GM06990 (cell line): ENCODE measurements at regions not wholly inside any gene's neighbourhood (a gene's known extent, or its start where the extent isn't known, plus 50 kb on each side); places are given as distances from the start of the nearest gene placed in this dataset.
"Not testable (repeated sequence)": the region's sequence is repeated elsewhere in the genome, so short reads cannot be mapped to it uniquely, and the experiment has no call there.

Experiments used
- DNase-seq: peaks from one replicate; pipeline ENCODE4 v3.0.0-alpha.2; 2011; ENCODE audit not compliant: insufficient read length; ENCODE audit errors: extremely low read depth
- H3K27me3 ChIP-seq: replicated peaks from 2 replicates; pipeline ENCODE4 v1.6.0; 2011; ENCODE audit warnings: low read length; ENCODE audit not compliant: control insufficient read depth, insufficient read depth
- H3K36me3 ChIP-seq: 2 replicates; pipeline ENCODE4 v1.5.1; 2011; ENCODE audit warnings: low read length; ENCODE audit not compliant: control insufficient read depth, insufficient read depth
- H3K4me3 ChIP-seq: replicated peaks from 2 replicates; pipeline ENCODE4 v1.5.1; 2011; ENCODE audit warnings: low read depth, mild to moderate bottlenecking, control low read depth, low read length
- TF ChIP-seq, protein P1 (sequence below): IDR thresholded peaks from 2 replicates; pipeline ENCODE4 v1.5.1; 2011; ENCODE audit warnings: low read length, control low read depth, mild to moderate bottlenecking, inconsistent platforms; ENCODE audit not compliant: insufficient read depth, poor library complexity, severe bottlenecking

DNA sequence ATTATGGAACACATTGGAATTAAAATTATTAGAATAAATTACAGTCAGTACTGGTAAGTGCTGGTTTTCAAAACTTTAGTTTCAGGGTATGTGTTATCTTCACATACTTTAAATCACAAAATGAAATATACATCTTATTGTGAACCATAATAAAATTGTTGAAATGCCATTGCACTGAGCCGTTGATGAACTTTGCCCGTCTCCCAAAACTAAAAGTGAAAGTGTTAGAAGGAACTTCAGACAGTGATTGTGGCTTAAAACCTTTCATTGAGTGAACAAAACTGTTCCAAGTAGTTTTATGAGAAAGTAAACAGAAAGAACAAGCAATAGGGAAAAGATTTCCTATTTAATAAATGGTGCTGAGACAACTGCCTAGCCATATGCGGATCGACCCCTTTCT, 811.6 kb downstream of the PLCL1 start:
- H3K4me3 ChIP-seq = no peak overlapping the region
- DNase-seq = no peak
- H3K27me3 ChIP-seq = no peaks in the 10 kb centered on the region
- TF ChIP-seq, protein P1, sequence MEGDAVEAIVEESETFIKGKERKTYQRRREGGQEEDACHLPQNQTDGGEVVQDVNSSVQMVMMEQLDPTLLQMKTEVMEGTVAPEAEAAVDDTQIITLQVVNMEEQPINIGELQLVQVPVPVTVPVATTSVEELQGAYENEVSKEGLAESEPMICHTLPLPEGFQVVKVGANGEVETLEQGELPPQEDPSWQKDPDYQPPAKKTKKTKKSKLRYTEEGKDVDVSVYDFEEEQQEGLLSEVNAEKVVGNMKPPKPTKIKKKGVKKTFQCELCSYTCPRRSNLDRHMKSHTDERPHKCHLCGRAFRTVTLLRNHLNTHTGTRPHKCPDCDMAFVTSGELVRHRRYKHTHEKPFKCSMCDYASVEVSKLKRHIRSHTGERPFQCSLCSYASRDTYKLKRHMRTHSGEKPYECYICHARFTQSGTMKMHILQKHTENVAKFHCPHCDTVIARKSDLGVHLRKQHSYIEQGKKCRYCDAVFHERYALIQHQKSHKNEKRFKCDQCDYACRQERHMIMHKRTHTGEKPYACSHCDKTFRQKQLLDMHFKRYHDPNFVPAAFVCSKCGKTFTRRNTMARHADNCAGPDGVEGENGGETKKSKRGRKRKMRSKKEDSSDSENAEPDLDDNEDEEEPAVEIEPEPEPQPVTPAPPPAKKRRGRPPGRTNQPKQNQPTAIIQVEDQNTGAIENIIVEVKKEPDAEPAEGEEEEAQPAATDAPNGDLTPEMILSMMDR = no peak
- H3K36me3 ChIP-seq = no peaks in the 10 kb centered on the region

DNA sequence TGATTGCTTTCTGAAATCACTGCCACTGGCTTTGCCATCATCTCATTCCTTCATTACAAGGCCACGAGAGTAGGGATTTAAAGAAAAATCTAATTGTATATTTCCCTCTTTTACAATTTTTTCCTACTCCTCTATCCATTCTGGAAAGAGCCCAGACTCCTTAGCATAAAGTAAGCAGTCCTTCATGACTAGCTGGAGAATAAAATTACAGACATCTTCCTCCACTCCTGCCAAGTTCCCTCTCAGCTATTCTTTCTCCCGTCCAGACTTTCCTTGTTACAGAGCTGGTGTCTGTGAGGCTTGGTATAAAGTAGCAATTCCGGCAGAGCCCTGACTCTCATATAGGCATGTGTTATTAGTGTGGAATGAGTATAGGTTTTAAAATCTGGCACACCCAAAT, 806.8 kb downstream of the PLCL1 start:
- H3K27me3 ChIP-seq = no peaks in the 10 kb centered on the region
- no peak for DNase-seq
- TF ChIP-seq, protein P1 = no peak
- no peaks in the 10 kb centered on the region for H3K36me3 ChIP-seq
- no peak overlapping the region for H3K4me3 ChIP-seq

DNA sequence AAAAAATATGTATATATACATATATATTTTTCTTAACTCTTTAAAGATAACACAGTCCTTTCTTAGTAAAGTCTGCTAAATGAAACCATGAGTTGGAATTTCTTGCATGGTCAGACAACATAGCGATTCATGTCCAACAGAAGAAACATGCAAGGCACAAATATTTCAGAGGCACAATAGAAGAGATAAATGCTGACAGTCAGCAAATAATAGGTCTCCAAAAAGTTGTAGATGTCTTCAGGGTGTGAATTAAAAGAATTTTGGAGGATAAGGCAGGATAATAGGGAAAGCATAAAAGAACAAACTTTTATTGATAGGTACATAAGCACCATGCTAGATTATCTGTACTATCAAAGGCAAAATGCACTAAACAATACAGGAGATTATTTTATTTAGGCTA, 800.2 kb downstream of the PLCL1 start:
- Histone ChIP-seq H3K27me3 (no peaks in the 10 kb centered on the region), H3K4me3 (no peak overlapping the region), H3K36me3 (no peaks in the 10 kb centered on the region)
- DNase-seq = no peak
- TF ChIP-seq, protein P1 = no peak

DNA sequence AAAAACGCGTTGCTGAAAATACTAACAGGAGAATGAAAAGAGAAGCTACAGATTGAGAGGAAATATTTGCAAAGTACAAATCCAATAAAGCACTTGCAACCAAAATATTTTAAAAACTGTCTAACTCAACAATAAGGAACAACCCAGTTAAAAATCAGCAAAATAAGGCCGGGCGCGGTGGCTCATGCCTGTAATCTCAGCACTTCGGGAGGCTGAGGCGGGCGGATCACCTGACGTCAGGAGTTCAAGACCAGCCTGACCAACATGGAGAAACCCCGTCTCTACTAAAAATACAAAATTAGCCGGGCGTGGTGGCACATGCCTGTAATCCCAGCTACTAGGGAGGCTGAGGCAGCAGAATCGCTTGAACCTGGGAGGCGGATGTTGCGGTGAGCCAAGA, 798.6 kb downstream of the PLCL1 start:
- H3K27me3 ChIP-seq, H3K4me3 ChIP-seq, H3K36me3 ChIP-seq, DNase-seq: not testable (repeated sequence)

DNA sequence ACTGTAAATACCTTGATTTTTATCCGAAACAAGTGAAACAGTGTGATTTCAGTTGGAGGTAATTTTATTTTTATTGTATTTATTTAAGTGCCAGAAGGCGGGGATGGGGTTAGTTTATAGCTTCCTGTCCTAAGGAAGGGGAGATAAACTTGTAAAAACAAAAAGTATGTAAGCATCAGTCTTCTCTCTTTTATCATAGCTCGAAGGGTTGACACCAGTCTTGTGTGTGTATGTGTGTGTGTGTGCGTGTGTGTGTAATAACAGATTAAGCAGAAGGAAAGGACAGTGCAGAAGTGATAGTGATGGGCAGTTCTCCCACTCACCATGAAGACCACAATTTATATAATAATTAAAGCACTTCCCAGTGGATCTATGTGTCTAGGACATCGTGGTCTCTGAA, 793.3 kb downstream of the PLCL1 start:
- TF ChIP-seq, protein P1 = no peak
- no peak for DNase-seq
- H3K4me3 ChIP-seq = no peak overlapping the region
- H3K36me3 ChIP-seq = no peaks in the 10 kb centered on the region
- peaks cover 2% of the 10 kb centered on the region; the same call in 1 of the 2 replicates for H3K27me3 ChIP-seq

DNA sequence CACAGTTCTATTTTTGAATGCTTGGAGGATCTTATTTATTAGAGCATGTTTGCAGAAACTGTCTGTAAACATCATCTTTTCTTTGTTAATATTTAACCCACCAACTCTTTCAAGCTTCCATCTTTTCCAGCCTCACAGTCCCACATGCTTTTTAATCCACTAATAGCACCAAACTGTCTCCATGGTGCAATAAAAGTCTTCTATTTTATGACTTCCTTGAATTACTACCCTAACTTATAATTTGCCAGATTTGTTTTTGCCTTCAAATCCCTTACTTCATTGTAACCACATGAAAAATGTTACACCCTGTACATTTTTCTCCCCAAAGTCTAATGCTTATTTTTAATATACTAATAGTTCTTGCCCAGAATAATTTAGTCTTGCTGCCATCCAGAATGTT, 792.6 kb downstream of the PLCL1 start:
- H3K4me3 ChIP-seq = no peak overlapping the region
- peaks cover 2% of the 10 kb centered on the region; the same call in 1 of the 2 replicates for H3K27me3 ChIP-seq
- H3K36me3 ChIP-seq = no peaks in the 10 kb centered on the region
- TF ChIP-seq, protein P1 = no peak
- DNase-seq = no peak
